ELF-1 (cell line): ENCODE measurements at regions not wholly inside any gene's neighbourhood (a gene's known extent, or its start where the extent isn't known, plus 50 kb on each side); places are given as distances from the start of the nearest gene placed in this dataset.

Experiments
- DNase-seq: peaks from one replicate; pipeline ENCODE4 v3.0.0-alpha.2; 2016; ENCODE audit warnings: low read depth, low spot score

- no peak for DNase-seq
These were observed 420.5 kb downstream of the FGF9 start for GRCh38 chr13:22091222-22091970.

GRCh38 chr13:22091971-22092300 lies 421.1 kb downstream of the FGF9 start:
- DNase-seq, result peak; percentile 81

GRCh38 chr13:22092791-22093560 lies 422.1 kb downstream of the FGF9 start:
- no peak for DNase-seq

- DNase-seq, result no peak
These were observed 424.9 kb downstream of the FGF9 start for GRCh38 chr13:22095794-22096193.

- no peak for DNase-seq
These were observed 428.7 kb downstream of the FGF9 start for GRCh38 chr13:22099585-22099984.

- no peak for DNase-seq
These were observed 431.4 kb downstream of the FGF9 start for GRCh38 chr13:22102271-22102670.

- DNase-seq, result peak; percentile 27
These were observed 432.5 kb downstream of the FGF9 start for GRCh38 chr13:22103046-22104027.

GRCh38 chr13:22106058-22106457 lies 435.2 kb downstream of the FGF9 start:
- DNase-seq, result no peak

- no peak for DNase-seq
These were observed 436.7 kb downstream of the FGF9 start for GRCh38 chr13:22107549-22107948.

- DNase-seq, result no peak
These were observed 437.5 kb downstream of the FGF9 start for GRCh38 chr13:22108283-22108942.

- no peak for DNase-seq
These were observed 438.1 kb downstream of the FGF9 start for GRCh38 chr13:22108979-22109378.

GRCh38 chr13:22110368-22110767 lies 439.5 kb downstream of the FGF9 start:
- DNase-seq, result no peak

GRCh38 chr13:22111152-22111783 lies 440.4 kb downstream of the FGF9 start:
- no peak for DNase-seq

- peak; percentile 44 for DNase-seq
These were observed 441.1 kb downstream of the FGF9 start for GRCh38 chr13:22111961-22112360.

GRCh38 chr13:22112956-22113745 lies 442.3 kb downstream of the FGF9 start:
- no peak for DNase-seq

GRCh38 chr13:22114630-22115311 lies 443.9 kb downstream of the FGF9 start:
- no peak for DNase-seq

GRCh38 chr13:22118158-22118557 lies 447.3 kb downstream of the FGF9 start:
- DNase-seq, result no peak

- no peak for DNase-seq
These were observed 449.8 kb downstream of the FGF9 start for GRCh38 chr13:22120646-22121045.

GRCh38 chr13:22121146-22121739 lies 450.4 kb downstream of the FGF9 start:
- no peak for DNase-seq
